ENCODE measurements at regions not wholly inside any gene's neighbourhood (a gene's known extent, or its start where the extent isn't known, plus 50 kb on each side); places are given as distances from the start of the nearest gene placed in this dataset.

GRCh38 chrX:7334253-7334935, 186.4 kb upstream of the PUDP start:
- H3K4me1 ChIP-seq: no peaks in the 10 kb centered on the region
- H3K36me3 ChIP-seq (replicated peaks in 1 of 2; ENCODE audit: insufficient read depth in 1 of 2, low read depth in 2 of 2): no peaks in the 10 kb centered on the region
- intact Hi-C loops (cut with DNase I): no loop called here
- ATAC-seq (no peak), DNase-seq (no peak)
- H3K27ac ChIP-seq: no peak overlapping the region
- H3K4me3 ChIP-seq: no peak overlapping the region
- H3K27me3 ChIP-seq: no peaks in the 10 kb centered on the region
- H3K9me3 ChIP-seq: no peaks in the 10 kb centered on the region
- WGBS, 2 donors: 86 to 96% methylated on average over 5 of the region's 5 CpGs
- TF ChIP-seq POLR2A (IDR thresholded peaks at IDR 0.05) (no peak), CTCF (IDR thresholded peaks at IDR 0.05) (no peak)

GRCh38 chrX:7330971-7331746, 183.2 kb upstream of the PUDP start:
- H3K36me3 ChIP-seq (replicated peaks in 1 of 2; ENCODE audit: insufficient read depth in 1 of 2, low read depth in 2 of 2): no peaks in the 10 kb centered on the region
- ATAC-seq (peak; percentile 30), DNase-seq (peak in 1 of 4 donors; percentile 12)
- intact Hi-C loops (cut with DNase I): no loop called here
- no peaks in the 10 kb centered on the region for H3K9me3 ChIP-seq
- H3K27me3 ChIP-seq: no peaks in the 10 kb centered on the region
- 83 to 85% methylated on average over 11 of the region's 11 CpGs for WGBS, 2 donors
- H3K4me1 ChIP-seq: no peaks in the 10 kb centered on the region
- H3K27ac ChIP-seq: no peak overlapping the region
- no peak overlapping the region for H3K4me3 ChIP-seq
- TF ChIP-seq CTCF (IDR thresholded peaks at IDR 0.05) (no peak), POLR2A (IDR thresholded peaks at IDR 0.05) (no peak)

GRCh38 chrX:7330556-7330955, 182.6 kb upstream of the PUDP start:
- intact Hi-C loops (cut with DNase I): no loop called here
- no peak for DNase-seq
- Histone ChIP-seq H3K27me3 (no peaks in the 10 kb centered on the region), H3K36me3 (replicated peaks in 1 of 2; ENCODE audit: insufficient read depth in 1 of 2, low read depth in 2 of 2) (no peaks in the 10 kb centered on the region), H3K4me3 (no peak overlapping the region), H3K4me1 (no peaks in the 10 kb centered on the region), H3K9me3 (no peaks in the 10 kb centered on the region), H3K27ac (no peak overlapping the region)
- no peak for TF ChIP-seq POLR2A (IDR thresholded peaks at IDR 0.05)
- no peak for TF ChIP-seq CTCF (IDR thresholded peaks at IDR 0.05)
- no peak for ATAC-seq

- no peak for ATAC-seq
- no peak overlapping the region for H3K27ac ChIP-seq
Measured at GRCh38 chrX:7318661-7319060, 170.7 kb upstream of the PUDP start.

More at GRCh38 chrX:7318661-7319060, 170.7 kb upstream of the PUDP start:
- no peak for TF ChIP-seq CTCF (IDR thresholded peaks at IDR 0.05)
- TF ChIP-seq POLR2A (IDR thresholded peaks at IDR 0.05): no peak
- no peaks in the 10 kb centered on the region for H3K9me3 ChIP-seq
- no peaks in the 10 kb centered on the region for H3K27me3 ChIP-seq
- no peak for DNase-seq
- H3K4me3 ChIP-seq: no peak overlapping the region
- H3K4me1 ChIP-seq: no peaks in the 10 kb centered on the region
- 81 to 90% methylated on average over 2 of the region's 2 CpGs for WGBS, 2 donors
- H3K36me3 ChIP-seq (replicated peaks in 1 of 2; ENCODE audit: insufficient read depth in 1 of 2, low read depth in 2 of 2): no peaks in the 10 kb centered on the region
- intact Hi-C loops (cut with DNase I): no loop called here

All from body of pancreas (tissue), 4 donors.